GM18868 (cell line): ENCODE measurements at regions not wholly inside any gene's neighbourhood (a gene's known extent, or its start where the extent isn't known, plus 50 kb on each side); places are given as distances from the start of the nearest gene placed in this dataset.

Source experiments
- ATAC-seq: cut with Tn5 transposase; IDR thresholded peaks from one replicate; pipeline ENCODE4 v1.9.1; 2021; ENCODE audit warnings: mild to moderate bottlenecking, moderate library complexity; ENCODE audit not compliant: unreplicated experiment

DNA sequence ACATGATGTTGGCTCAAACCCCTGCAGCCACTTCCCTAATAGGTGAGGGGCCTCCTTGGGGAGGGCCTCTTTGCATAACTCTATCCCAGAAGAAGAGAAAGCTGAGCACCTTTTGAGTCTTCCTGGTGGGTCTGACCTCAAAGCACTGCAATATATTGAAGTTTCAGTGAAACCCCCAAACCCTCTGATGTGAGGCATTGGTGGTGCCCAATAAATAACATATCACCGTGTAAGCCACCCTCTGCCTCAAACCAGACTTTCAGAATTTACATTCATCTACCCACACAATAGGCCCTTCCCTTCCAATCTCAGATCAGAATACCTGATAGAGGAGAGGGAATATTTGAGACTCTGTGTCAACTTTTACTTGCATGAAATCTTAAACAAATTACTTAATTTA is 142.8 kb upstream of the STK17B start:
- ATAC-seq, result peak; percentile 52

DNA sequence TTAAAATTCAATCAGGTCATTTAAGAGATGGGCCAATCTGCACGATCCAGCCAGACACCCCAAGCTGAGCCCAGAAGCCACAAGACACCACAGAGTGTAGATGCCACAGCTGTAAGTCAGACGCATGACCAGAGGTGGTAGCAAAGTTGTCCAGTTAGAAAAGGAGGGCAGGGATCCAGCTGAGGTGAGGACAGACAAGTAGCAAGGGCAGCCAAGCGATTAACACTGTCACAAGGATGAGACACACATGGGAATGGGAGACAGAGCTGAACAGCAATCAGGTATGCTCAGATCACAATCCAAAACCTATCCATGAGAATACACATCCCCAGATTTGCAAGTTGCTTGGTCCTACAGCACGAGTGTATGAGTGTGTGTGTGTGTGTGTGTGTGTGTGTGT is 143.4 kb upstream of the STK17B start:
- ATAC-seq, result no peak

DNA sequence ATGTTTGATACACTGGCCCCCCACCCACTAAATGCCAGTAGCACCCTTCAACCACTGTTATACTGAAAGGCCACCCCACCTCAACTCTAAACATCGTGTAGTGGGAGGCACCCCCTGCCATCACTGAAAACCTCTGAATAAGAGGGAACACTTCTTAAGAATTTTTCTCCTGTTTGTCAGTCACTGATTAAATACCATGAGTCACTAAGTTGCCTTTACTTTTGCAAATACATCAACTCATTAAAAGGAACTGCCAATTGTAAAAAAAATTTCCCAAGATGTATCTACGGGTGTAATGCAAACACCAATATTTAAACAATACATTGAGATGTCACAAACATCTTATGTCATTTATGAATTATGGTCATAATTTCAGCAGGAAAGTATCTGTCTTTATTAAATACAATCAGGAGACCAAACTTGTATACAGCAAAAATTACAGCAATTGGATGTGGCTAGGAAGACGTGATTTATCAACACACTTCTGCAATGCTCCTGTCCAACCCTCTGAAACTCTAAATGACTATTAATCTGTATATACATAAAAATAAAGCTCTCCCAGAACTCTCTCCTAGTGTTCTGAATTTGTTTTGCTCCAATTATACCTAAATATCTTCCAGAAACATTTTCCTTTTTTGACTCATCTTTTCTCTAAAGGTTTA is 144.1 kb upstream of the STK17B start:
- ATAC-seq, result no peak

DNA sequence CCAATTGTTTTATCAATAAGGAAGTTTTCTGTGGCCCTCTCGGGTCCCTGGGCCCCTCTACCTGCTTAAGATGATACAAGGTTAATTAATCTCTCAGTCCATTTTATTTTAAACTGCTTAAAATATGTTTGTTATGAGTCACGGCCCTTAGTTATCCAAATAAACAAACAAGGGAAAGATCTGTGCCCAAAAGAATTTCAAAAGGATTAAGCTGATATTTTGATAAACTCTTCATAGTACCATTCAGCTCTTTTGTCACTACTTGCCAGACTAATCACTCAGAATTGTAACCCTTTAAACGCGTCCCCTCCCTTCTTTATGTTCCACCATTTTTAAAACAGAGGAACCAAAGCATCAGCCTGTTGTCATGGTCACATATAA is 144.7 kb upstream of the STK17B start:
- ATAC-seq, result no peak

DNA sequence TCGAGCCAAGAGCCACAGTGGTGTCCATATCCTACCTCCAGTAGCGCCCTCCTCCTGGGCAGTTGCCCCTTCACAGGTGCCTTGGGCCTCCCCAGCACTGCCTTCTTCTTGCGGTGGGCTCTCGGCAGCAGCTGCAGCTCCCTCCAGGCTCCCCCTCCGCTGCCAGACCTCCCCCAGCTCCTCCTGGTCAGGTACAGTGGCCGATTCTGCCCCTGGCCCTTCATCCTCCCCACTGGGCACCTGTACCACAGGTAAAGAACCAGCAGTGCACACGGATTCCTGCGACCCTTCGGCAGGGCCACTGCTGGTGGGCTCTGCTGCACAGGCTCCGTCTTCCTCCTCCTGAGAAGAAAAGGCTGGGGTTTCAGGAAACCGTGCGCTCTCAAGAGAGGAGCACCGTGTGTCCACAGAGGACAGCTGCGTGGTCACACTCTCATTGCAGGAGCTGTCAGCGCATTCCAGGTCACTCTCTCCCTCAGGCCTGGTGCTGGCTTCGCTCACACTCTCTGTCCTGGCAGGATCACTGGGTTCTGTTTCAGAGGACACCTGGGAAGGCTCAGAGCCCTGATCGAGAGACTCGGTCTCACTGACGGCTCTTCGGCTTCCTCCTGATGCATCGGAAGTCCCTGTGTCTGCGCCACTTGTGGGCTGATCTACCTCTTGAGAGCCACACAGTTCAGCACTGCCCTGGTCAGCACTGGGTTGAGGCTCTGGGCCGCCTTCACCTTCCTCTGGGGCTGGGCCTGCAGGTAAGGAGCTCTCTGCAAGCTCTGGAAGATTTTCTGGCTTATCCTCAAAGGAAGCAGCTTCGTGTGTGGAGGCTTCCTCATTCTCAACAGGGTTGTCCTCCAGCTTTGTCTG is 147.4 kb upstream of the STK17B start:
- no peak for ATAC-seq

DNA sequence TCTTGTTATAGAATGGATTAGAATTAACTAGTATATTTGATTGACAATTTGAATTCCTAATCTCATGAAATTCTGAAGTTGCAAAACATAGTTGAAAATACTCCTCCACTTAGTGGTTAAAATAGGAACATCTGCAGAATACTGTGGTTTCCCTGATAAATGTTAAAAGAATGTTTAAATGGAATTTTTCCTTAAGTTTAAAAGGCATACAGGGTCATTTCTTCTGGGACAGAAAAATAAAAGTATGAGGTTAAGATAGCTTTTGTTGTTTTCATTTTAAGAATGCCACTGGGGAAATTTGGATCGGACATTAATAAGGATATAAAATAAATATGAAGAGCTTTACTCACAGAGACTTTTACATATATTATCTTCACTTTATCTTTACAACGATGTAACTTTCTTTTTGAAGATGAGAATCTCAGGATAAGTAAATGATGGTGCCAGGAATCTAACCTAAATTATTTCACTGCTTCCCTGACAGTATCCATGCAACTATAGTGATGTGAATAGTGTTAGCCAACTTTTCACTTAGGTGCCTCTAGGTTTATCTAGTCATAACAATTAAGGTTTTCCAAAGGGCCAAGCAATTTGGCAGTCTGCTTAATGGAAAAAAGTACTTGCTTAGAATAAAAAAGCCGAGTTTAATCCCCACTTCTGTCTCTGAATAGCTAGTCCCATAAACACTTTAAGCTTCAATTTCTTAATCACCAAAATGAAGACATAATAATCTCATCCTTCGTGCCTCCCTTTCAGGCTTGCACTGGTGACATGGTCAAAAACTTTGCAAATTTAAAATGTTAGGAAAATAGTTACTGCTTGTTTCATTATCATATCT is 151.8 kb upstream of the STK17B start:
- ATAC-seq, result no peak

DNA sequence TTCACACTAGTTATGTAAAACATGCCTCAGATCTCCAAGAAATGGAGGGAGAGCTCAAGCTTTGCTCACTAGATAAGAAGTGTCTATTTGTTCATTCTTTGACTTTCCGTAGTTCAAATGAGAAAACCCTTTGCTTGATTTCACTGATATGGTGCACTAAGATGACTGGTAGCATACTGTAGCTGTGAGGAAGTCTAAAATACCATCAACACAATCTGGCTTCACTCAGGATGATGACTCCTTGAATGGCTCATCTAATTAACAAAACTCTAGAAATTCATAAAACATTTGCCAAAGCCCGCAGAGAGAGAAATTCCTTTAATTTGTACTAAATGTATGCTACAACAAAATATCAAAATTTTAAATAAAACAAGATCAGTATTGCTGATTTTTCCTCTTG is 152.8 kb upstream of the STK17B start:
- no peak for ATAC-seq

DNA sequence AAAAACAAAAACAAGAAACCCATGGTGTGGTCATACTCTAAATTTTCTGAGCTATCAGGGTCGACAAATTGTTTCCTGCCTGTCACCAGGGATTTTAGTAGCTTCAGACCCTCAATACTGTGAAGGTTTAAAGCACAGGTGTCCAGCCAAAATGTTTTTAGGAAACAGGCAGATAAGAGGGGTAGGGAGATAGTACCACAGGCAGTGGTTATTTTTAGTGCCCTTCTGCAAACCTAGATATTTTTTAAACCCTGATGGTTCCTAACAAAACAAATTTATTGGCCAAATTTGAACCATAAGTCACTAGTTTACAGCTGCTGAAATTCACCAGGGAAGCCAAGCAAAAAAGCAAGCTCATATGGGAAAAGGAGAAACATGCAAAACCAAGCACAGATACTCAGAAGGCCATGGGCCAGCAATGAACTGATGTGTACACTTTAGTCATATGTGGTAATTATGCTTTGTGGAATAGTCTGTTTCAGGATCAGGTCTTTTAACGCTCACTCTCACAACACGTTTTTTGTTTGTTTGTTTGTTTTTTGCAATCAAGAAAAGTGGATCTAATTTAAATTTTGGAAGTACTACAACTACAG is 156.8 kb upstream of the STK17B start:
- ATAC-seq, result no peak

DNA sequence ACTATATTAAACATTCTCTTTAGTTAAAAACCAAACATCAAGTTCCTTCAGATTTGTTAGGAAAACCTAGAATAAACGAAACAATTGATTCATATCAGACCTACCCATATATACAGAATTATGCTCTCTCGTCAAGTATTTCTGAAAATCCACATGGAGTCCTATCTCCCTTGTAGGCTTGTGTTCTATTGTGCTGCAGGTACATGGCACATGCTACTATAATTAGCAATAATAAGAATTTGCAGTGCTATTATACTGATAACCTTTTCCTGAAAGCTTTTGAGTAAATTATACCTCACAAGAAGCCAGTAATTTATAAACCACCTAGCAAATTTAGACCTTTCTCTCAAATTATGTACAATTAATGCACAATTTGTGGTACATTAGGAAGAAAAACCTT is 158.6 kb upstream of the STK17B start:
- ATAC-seq, result no peak

DNA sequence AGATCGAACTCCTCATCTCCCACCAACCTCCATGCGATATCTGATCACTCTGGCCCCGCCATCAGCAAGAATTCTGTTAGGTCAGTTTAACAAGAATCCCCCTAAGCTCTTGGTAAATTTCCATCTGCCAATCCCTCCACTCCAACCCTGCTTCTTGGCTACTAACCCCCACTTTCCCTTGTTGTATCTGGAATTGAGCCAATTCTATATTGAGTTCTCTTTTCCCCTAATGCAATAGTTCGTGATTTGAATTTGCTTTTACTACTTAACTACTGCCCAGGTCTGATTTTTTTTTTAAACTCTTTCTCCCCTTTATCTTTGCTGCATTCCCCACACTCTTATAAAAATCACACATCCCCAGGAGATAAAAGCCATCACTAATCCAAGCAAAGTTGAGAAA is 159.3 kb upstream of the STK17B start:
- ATAC-seq, result no peak

DNA sequence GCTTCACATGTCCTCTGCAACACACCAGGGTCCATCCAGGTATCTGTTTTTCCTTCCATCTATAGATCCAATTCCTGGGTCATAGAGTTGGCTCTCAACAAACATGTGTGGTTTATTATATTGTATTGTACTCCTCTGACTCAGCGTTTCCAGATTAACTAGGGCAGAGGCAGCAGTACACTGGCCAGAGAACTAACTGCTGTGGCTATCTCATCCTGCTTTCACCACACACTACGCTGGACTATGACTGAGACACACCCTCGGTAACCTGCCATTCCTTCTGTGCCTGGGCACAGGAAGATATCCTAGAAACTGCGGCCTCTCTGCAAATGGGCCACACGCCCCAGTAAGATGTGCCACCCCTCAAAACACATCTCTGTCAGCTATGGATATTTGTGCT is 159.8 kb upstream of the STK17B start:
- ATAC-seq, result no peak

DNA sequence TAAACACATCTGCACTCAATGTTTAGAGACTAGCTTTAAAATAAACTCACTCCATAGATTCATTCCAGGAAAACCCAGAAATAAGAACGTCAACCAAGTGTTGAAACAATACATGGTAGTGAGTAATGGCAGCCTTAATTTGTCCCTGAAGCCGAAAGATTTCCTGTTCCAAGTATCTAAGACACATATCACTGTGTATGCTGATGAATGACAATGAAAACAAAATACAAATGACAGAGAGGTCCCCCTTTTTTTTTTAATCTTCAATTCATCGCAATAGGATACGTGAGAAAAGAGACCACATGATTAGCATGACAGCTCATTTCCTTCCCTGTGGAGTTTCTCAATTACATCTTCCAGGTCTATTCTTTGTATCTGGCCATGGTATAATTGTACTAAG is 160.5 kb upstream of the STK17B start:
- no peak for ATAC-seq

DNA sequence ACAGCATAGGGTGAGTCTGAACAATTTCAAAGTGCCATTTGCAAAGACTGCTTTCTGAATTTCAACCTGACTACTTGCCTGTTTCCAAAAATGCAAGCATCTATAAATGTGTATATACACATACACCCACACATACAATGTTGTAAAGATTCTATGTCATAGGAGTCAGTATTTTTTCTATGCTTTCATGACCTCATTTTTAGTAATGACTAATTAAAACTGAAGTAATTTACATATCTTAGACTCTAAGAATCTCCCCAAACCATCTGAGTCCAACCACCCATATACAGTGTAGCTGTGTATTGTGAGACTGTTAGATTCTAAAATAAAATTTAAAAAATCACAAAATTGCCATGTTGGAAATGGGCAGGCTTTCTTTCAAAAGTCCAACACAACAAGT is 162.0 kb upstream of the STK17B start:
- ATAC-seq, result no peak

DNA sequence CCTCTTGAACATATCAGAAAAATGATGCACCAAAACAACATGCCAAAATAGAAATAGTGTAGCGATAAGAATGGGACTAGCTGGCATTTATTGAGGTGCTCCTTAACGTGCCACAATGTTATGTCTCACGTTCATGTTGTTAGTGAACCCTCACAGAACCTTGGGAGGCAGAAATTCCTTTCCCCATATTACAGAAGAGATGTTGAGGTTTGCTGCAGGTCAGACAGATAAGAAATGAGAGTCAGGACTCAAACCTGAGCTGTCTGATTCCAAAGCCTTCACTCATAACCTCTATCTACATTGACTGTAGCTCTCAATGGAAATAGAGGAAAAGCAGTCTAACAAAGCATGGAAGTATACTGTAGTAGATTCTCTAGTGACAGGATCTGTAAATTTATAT is 163.3 kb upstream of the STK17B start:
- ATAC-seq, result no peak

DNA sequence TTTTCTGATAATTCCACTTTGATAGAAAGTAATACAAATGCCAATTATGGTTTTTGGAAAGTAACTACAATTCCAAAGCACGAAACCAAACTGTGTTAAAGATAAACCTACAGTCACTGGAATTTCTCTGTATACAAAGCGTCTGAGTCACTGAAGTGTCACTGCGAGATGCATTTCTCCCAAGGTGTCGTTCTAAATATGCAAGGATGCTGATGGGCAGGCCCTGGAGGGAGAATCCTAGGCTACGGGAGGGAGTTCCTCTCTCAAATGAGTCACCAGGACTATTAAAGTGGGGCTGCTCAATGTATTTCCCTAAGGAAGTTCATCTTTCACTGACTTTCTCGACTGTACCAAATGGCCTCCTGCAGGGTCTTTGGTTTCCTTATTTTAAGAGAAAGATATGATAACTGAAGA is 163.8 kb upstream of the STK17B start:
- ATAC-seq, result no peak

DNA sequence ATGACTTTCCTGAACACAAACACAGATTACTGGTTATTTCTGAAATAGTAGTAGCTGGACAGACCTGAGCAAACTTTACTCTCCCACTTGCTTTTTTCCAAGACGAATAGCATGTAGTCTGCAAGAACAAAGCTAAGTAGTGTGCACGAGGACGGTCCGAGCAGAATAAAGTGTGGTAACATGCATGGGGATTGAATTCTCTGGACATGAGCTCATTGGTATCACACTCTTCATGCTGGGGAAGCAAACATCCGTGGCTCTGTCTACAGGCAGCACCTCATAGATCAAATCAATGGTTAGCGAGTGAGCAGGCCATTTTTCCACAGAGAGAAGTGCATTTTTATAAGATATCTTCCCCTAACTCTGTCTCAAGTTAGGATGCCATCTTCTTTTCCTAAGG is 164.8 kb upstream of the STK17B start:
- ATAC-seq, result peak; percentile 4

DNA sequence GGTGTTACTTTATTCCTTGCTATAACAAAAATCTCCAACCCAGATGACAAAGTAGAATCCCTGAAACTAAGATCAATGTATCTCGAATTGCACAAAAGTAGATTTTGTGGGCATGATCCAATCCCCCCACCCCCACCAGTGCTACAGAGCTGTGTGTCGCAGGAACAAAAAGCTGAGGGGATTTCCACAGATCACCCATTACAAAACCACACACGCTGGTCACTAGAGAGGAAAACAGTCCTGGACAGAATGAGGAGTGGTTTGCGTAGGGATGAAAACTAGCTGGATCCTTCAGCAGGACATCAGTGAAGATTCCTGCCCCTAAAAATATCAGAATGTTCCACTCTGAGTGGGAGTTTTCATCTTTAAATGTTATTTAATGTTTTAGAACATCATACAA is 165.3 kb upstream of the STK17B start:
- peak; percentile 84 for ATAC-seq

DNA sequence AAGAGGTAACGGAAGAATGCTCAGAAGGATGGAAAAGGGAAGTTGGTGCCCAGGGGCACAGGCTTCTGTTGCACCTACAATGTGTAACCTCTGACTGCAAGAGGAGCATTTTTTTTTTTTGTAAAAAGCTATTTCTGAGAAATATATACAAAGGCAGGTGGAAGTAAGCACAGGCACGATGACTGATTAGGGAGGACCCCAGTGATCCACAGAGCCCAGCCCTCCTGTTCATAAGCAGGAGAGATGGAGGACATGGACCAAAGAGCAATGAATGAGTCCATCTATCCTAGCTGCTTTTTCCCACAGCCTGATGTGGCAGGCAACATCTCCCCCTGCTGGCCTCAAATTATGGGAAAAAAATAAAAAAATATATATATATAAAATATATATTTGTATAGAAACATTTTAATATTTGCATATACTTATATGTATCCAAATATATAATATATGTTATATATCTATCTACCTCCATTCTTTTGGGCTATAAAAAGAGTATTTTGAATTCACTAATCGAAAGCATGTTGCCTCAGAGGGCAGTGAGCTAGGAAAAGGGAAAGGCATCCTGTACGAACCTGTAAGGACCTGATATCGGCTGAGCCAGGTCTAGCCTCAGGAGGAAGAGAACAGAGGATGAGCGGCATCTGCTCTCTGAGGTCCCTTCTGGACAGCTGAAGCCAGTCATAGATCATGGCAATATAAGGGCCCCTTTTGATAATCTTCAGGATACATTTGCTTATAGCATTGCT is 166.0 kb upstream of the STK17B start:
- peak; percentile 35 for ATAC-seq

DNA sequence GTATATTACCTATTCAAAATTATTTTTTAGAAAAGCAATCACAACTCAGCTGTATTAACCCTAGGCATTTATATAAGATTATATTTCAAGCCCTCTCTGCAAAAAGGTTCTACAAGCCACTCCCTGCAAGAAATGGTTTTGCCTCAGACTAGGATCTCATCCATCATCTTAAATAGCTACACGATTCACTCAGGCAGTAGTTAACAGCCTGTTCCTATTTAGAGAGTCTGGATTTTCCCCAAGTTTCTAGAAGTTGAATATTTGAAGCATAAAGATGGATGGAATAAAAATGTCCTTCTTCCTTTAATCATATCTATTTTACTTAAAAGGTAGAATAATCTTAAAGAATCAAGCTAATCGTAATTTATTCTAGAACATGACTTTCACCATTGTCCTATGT is 167.1 kb upstream of the STK17B start:
- no peak for ATAC-seq

DNA sequence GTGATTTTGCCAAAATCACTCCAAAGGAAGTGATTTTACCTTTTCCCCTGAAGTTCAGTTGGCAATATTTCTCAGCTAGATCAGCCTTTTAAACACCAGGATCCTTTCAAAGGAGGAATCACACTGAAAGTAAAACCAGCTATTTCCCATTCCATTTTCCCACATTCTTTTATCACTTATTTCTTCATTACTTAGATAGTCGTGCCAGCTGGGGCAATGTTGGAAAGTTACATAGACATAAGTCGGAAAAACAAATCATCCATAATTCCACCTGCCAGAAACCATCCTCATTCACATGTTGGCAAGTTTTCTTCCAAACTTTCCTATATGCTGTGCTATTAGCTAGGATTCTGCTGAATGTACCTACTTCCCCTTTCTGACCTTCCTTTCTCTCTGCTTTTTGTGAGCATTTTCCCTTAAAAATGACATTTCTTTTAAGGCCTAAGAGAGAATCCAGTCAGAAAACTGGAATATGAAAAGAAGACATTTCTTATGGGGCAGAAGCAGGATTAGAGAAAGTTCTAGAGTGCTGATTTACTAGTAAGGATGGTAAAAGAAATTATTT is 170.0 kb upstream of the STK17B start:
- ATAC-seq, result no peak
